Hepatocyte (in vitro differentiated cells): ENCODE measurements at regions not wholly inside any gene's neighbourhood (a gene's known extent, or its start where the extent isn't known, plus 50 kb on each side); places are given as distances from the start of the nearest gene placed in this dataset.

ENCODE experiments used
- EZH2 ChIP-seq: fragments of 200-600 bp; sonication (generic); IDR thresholded peaks from 2 replicates; pipeline ENCODE4 v1.6.1; 2016; ENCODE audit warnings: antibody characterized with exemption, mild to moderate bottlenecking, borderline replicate concordance
- TF ChIP-seq, protein P1 (sequence below): fragments of 200-600 bp; sonication (generic); IDR thresholded peaks from 2 replicates; pipeline ENCODE4 v1.5.1; 2016; ENCODE audit warnings: antibody characterized with exemption, mild to moderate bottlenecking; ENCODE audit not compliant: poor library complexity

DNA sequence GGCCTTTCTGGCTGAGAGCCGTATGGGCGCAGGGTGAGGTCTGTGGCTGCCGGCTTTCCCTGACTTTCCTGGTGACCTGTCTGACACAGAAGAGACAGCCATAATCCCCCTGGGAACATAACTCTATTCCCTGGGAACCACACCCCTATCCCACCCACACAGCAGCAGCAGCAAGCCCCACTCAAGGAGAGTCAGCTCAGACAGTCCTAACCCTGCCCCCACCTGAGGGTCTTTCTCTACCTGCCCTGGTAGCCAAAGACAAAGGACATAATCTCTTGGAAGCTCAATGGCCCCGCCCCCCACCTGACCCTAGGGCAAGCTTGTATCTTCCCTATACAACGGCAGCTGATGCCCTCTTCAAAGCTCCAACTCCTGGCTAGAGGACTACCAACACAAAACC lies 74.6 kb downstream of the PABPC4L start:
- TF ChIP-seq, protein P1, sequence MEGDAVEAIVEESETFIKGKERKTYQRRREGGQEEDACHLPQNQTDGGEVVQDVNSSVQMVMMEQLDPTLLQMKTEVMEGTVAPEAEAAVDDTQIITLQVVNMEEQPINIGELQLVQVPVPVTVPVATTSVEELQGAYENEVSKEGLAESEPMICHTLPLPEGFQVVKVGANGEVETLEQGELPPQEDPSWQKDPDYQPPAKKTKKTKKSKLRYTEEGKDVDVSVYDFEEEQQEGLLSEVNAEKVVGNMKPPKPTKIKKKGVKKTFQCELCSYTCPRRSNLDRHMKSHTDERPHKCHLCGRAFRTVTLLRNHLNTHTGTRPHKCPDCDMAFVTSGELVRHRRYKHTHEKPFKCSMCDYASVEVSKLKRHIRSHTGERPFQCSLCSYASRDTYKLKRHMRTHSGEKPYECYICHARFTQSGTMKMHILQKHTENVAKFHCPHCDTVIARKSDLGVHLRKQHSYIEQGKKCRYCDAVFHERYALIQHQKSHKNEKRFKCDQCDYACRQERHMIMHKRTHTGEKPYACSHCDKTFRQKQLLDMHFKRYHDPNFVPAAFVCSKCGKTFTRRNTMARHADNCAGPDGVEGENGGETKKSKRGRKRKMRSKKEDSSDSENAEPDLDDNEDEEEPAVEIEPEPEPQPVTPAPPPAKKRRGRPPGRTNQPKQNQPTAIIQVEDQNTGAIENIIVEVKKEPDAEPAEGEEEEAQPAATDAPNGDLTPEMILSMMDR, result no peak
- TF ChIP-seq EZH2, result no peak
